Trophoblast cell (in vitro differentiated cells and primary cell): ENCODE measurements at regions not wholly inside any gene's neighbourhood (a gene's known extent, or its start where the extent isn't known, plus 50 kb on each side); places are given as distances from the start of the nearest gene placed in this dataset.

Source experiments
- DNase-seq, 2 donors: peaks; one replicate each; pipeline ENCODE4 v3.0.0-alpha.2; 2016
- H2AFZ ChIP-seq: 2 replicates; pipeline ENCODE4 v1.6.1; 2013; ENCODE audit warnings: low read length, moderate library complexity, mild to moderate bottlenecking; ENCODE audit not compliant: insufficient read depth, poor library complexity
- H2AK5ac ChIP-seq: 2 replicates; pipeline ENCODE4 v1.6.1; 2013; ENCODE audit warnings: mild to moderate bottlenecking, low read length
- H2BK120ac ChIP-seq: 2 replicates; pipeline ENCODE4 v1.6.1; 2013; ENCODE audit warnings: low read length, mild to moderate bottlenecking, moderate library complexity; ENCODE audit not compliant: insufficient read depth, poor library complexity
- H2BK12ac ChIP-seq: 2 replicates; pipeline ENCODE4 v1.6.1; 2013; ENCODE audit warnings: mild to moderate bottlenecking, low read length, moderate library complexity
- H2BK5ac ChIP-seq: 2 replicates; pipeline ENCODE4 v1.6.1; 2013; ENCODE audit warnings: low read length, low read depth, moderate library complexity, mild to moderate bottlenecking; ENCODE audit not compliant: poor library complexity
- H3K14ac ChIP-seq: 2 replicates; pipeline ENCODE4 v1.6.1; 2013; ENCODE audit warnings: mild to moderate bottlenecking, low read length
- H3K18ac ChIP-seq: 2 replicates; pipeline ENCODE4 v1.6.1; 2013; ENCODE audit warnings: mild to moderate bottlenecking, low read length
- H3K23ac ChIP-seq: 2 replicates; pipeline ENCODE4 v1.6.1; 2013; ENCODE audit warnings: low read length
- H3K27ac ChIP-seq: 2 replicates; pipeline ENCODE4 v1.5.1; 2013; ENCODE audit warnings: low read depth, mild to moderate bottlenecking, inconsistent platforms, low read length, moderate library complexity
- H3K27me3 ChIP-seq: 2 replicates; pipeline ENCODE4 v1.6.1; 2013; ENCODE audit warnings: inconsistent platforms, mild to moderate bottlenecking, low read length, moderate library complexity; ENCODE audit not compliant: insufficient read depth
- H3K36me3 ChIP-seq, 2 experiments: 1 replicate in 1 of 2; 2 replicates in 1 of 2; pipeline ENCODE4 v1.6.1; 2013; ENCODE audit warnings: low read length in 2 of 2, mild to moderate bottlenecking in 2 of 2, moderate library complexity in 1 of 2; ENCODE audit not compliant: insufficient read depth in 2 of 2, control insufficient read depth in 1 of 2
- H3K4ac ChIP-seq: 2 replicates; pipeline ENCODE4 v1.6.1; 2013; ENCODE audit warnings: low read depth, mild to moderate bottlenecking, low read length, moderate library complexity
- H3K4me1 ChIP-seq, 2 experiments: 1 replicate in 1 of 2; 2 replicates in 1 of 2; pipeline ENCODE4 v1.6.1; 2013; ENCODE audit warnings: low read length in 2 of 2, mild to moderate bottlenecking in 2 of 2, moderate library complexity in 1 of 2; ENCODE audit not compliant: insufficient read depth in 2 of 2, control insufficient read depth in 1 of 2
- H3K4me2 ChIP-seq: 2 replicates; pipeline ENCODE4 v1.6.1; 2013; ENCODE audit warnings: inconsistent platforms, mild to moderate bottlenecking, low read length, moderate library complexity
- H3K4me3 ChIP-seq: 2 replicates; pipeline ENCODE4 v1.5.1; 2013; ENCODE audit warnings: mild to moderate bottlenecking, low read depth, low read length, inconsistent platforms
- H3K79me1 ChIP-seq: one replicate; pipeline ENCODE4 v1.6.1; 2013; ENCODE audit warnings: low read length
- H3K79me2 ChIP-seq: 2 replicates; pipeline ENCODE4 v1.6.1; 2013; ENCODE audit warnings: low read length, mild to moderate bottlenecking; ENCODE audit not compliant: control insufficient read depth, insufficient read depth, poor library complexity
- H3K9ac ChIP-seq: 2 replicates; pipeline ENCODE4 v1.6.1; 2013; ENCODE audit warnings: mild to moderate bottlenecking, low read length
- H3K9me3 ChIP-seq: 2 replicates; pipeline ENCODE4 v1.6.1; 2013; ENCODE audit warnings: low read depth, mild to moderate bottlenecking, control low read depth, inconsistent platforms, low read length; ENCODE audit not compliant: insufficient read depth
- H4K12ac ChIP-seq: 2 replicates; pipeline ENCODE4 v1.6.1; 2013; ENCODE audit warnings: low read depth, mild to moderate bottlenecking, low read length, moderate library complexity
- H4K8ac ChIP-seq: 2 replicates; pipeline ENCODE4 v1.6.1; 2013; ENCODE audit warnings: low read depth, mild to moderate bottlenecking, low read length, moderate library complexity
- H4K91ac ChIP-seq: one replicate; pipeline ENCODE4 v1.6.1; 2013; ENCODE audit warnings: low read depth, mild to moderate bottlenecking, low read length, moderate library complexity
- WGBS: extraction: QIAGEN DNeasy Blood & Tissue Kit; methylation state at CpG from one replicate; pipeline ENCODE4 v1.1.7; 2013; ENCODE audit warnings: missing lambda C conversion rate; ENCODE audit not compliant: insufficient read length, insufficient coverage; ENCODE audit errors: extremely low coverage; 5-methylcytosine and 5-hydroxymethylcytosine counted together

DNA sequence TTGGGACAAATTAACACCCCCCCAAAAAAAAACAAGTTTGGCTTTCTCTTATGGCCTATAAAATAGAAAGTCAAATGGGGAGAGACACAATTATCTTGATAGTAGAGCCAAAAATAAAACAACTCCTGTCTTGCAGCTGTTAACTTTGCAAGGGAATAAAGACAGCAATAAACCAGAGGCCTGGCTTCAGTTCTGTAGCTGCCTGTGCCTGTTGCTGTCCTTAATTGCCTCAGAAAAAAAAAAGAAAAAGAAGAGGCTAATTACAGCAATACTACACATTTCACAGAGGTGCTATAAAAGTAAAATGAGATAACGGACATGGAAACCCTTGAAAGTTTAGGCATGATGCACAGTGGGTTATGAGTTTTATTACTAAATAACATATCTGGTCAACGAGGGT lies 170.7 kb upstream of the IRX1 start:
- WGBS = no CpG with 5 or more reads among the region's 2 CpGs
- no peaks in the 10 kb centered on the region for H3K9me3 ChIP-seq
- no peak overlapping the region for H2BK12ac ChIP-seq
- no peak overlapping the region for H2BK120ac ChIP-seq
- no peaks in the 10 kb centered on the region for H3K79me1 ChIP-seq
- no peak overlapping the region for H2AFZ ChIP-seq
- H4K91ac ChIP-seq = no peak overlapping the region
- H3K14ac ChIP-seq = no peak overlapping the region
- no peak overlapping the region for H3K4me3 ChIP-seq
- no peak overlapping the region for H2AK5ac ChIP-seq
- no peak overlapping the region for H2BK5ac ChIP-seq
- no peaks in the 10 kb centered on the region for H3K36me3 ChIP-seq
- H4K8ac ChIP-seq = no peak overlapping the region
- H4K12ac ChIP-seq = no peak overlapping the region
- no peaks in the 10 kb centered on the region for H3K79me2 ChIP-seq
- H3K27me3 ChIP-seq = no peaks in the 10 kb centered on the region
- H3K4me1 ChIP-seq = no peaks in the 10 kb centered on the region
- no peak overlapping the region for H3K23ac ChIP-seq
- H3K18ac ChIP-seq = no peak overlapping the region
- DNase-seq = no peak
- no peak overlapping the region for H3K27ac ChIP-seq
- no peak overlapping the region for H3K4me2 ChIP-seq
- H3K9ac ChIP-seq = no peak overlapping the region
- H3K4ac ChIP-seq = no peak overlapping the region

DNA sequence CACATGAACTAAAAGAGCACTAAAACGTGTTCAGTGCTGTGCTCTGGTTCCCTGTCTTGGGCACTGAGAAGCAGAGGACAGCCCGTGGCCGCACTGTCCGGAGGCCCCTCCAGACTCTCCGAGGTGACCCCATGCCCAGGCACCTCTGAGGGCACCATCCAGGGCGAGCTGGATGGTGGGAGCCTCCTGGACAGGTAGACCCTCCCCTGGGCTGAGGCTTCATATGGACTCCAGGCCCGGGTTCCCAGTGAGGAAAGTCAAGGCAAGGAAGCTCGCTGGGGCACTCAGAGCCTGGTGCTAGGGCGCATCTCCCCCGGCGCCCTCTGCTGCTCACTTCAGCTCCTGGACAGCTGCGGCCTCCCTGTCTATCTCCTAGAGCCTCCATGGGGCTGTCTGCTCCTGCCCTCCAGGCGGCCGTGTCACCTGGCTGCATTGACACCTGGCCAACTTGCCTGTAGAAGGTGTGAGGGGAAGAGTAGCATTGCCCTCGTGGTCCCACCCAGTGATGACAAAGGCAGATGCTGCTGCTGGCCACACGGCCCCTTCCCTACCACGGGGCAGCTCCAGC lies 178.2 kb upstream of the IRX1 start:
- no peak overlapping the region for H3K4me2 ChIP-seq
- H3K9me3 ChIP-seq = peaks cover 6% of the 10 kb centered on the region
- H3K23ac ChIP-seq = no peak overlapping the region
- H3K36me3 ChIP-seq = no peaks in the 10 kb centered on the region
- no peaks in the 10 kb centered on the region for H3K4me1 ChIP-seq
- H4K91ac ChIP-seq = no peak overlapping the region
- WGBS = no CpG with 5 or more reads among the region's 17 CpGs
- H3K14ac ChIP-seq = no peak overlapping the region
- H3K27me3 ChIP-seq = no peaks in the 10 kb centered on the region
- H3K4ac ChIP-seq = no peak overlapping the region
- no peak overlapping the region for H3K9ac ChIP-seq
- H2AFZ ChIP-seq = no peak overlapping the region
- no peak overlapping the region for H2AK5ac ChIP-seq
- H3K79me1 ChIP-seq = no peaks in the 10 kb centered on the region
- no peak for DNase-seq
- H3K4me3 ChIP-seq = no peak overlapping the region
- H4K8ac ChIP-seq = no peak overlapping the region
- no peaks in the 10 kb centered on the region for H3K79me2 ChIP-seq
- H3K27ac ChIP-seq = no peak overlapping the region
- no peak overlapping the region for H2BK12ac ChIP-seq
- no peak overlapping the region for H2BK120ac ChIP-seq
- no peak overlapping the region for H2BK5ac ChIP-seq
- H3K18ac ChIP-seq = no peak overlapping the region
- H4K12ac ChIP-seq = no peak overlapping the region

DNA sequence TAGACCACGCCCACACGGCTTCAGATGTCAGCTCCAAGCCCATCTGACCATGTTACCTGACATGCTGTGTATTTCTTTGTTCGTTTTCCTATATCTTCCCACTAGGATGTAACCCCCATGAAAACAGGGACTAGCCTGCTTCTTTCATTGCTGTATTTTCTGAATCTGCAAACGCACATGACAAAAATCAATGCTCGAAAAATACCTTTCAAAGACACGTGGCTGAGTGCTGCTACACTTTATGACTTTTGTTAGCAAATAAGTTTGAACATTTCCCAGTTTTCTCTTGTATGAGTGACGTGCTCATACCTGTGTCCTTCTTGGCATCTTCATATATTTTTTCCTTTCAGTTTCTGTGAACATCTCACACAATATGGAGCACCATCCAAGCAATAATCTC lies 181.3 kb upstream of the IRX1 start:
- Histone ChIP-seq H2BK12ac (no peak overlapping the region), H2BK5ac (no peak overlapping the region), H3K4me1 (no peaks in the 10 kb centered on the region), H3K9ac (no peak overlapping the region), H2AFZ (no peak overlapping the region), H3K36me3 (no peaks in the 10 kb centered on the region), H3K27me3 (no peaks in the 10 kb centered on the region), H2BK120ac (no peak overlapping the region), H3K14ac (no peak overlapping the region), H4K91ac (no peak overlapping the region), H3K27ac (no peak overlapping the region), H3K4ac (no peak overlapping the region), H3K18ac (no peak overlapping the region), H3K79me2 (no peaks in the 10 kb centered on the region), H3K4me3 (no peak overlapping the region), H3K79me1 (no peaks in the 10 kb centered on the region), H3K4me2 (no peak overlapping the region), H2AK5ac (no peak overlapping the region), H4K8ac (no peak overlapping the region), H3K9me3 (peaks cover 6% of the 10 kb centered on the region), H4K12ac (no peak overlapping the region), H3K23ac (no peak overlapping the region)
- DNase-seq = no peak
- WGBS = no CpG with 5 or more reads among the region's 7 CpGs

DNA sequence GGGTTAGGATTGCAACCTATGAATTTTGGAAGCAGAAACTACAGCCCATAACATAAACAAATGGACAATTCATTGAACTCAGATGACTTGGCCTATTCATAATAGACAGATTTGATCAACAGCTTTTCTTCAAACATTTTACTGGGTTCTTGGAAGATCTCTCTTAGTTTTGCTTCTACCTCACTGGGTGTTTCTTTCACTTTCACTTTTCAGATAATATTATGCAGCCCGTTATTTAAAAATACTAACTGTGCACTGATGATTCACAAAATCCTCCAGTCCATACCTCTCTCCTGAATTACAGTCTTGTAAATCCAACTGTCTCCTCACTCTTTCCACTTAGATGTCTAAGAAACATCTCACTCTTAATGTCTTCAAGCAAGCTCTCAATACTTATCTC lies 183.5 kb upstream of the IRX1 start:
- H4K91ac ChIP-seq = no peak overlapping the region
- no peak overlapping the region for H3K14ac ChIP-seq
- H4K12ac ChIP-seq = no peak overlapping the region
- H3K9me3 ChIP-seq = peaks cover 2% of the 10 kb centered on the region
- H3K36me3 ChIP-seq = no peaks in the 10 kb centered on the region
- H3K4me1 ChIP-seq = no peaks in the 10 kb centered on the region
- H3K9ac ChIP-seq = no peak overlapping the region
- H2AK5ac ChIP-seq = no peak overlapping the region
- H3K4ac ChIP-seq = no peak overlapping the region
- H3K27ac ChIP-seq = no peak overlapping the region
- no peak overlapping the region for H2BK120ac ChIP-seq
- no peaks in the 10 kb centered on the region for H3K27me3 ChIP-seq
- H3K79me1 ChIP-seq = no peaks in the 10 kb centered on the region
- no peak overlapping the region for H2BK12ac ChIP-seq
- no peaks in the 10 kb centered on the region for H3K79me2 ChIP-seq
- H2BK5ac ChIP-seq = no peak overlapping the region
- no peak overlapping the region for H4K8ac ChIP-seq
- H2AFZ ChIP-seq = no peak overlapping the region
- WGBS = no CpG with 5 or more reads among the region's 1 CpG
- no peak overlapping the region for H3K4me2 ChIP-seq
- DNase-seq = no peak
- H3K23ac ChIP-seq = no peak overlapping the region
- H3K4me3 ChIP-seq = no peak overlapping the region
- H3K18ac ChIP-seq = no peak overlapping the region
